ENCODE measurements at regions not wholly inside any gene's neighbourhood (a gene's known extent, or its start where the extent isn't known, plus 50 kb on each side); places are given as distances from the start of the nearest gene placed in this dataset.

GRCh38 chr6:134866563-134866962, 83.3 kb downstream of the ALDH8A1 start:
- DNase-seq = no peak

GRCh38 chr6:134864558-134864957, 85.3 kb downstream of the ALDH8A1 start:
- DNase-seq = no peak

GRCh38 chr6:134863763-134864510, 86.0 kb downstream of the ALDH8A1 start:
- DNase-seq = no peak

GRCh38 chr6:134854366-134854765, 95.5 kb downstream of the ALDH8A1 start:
- no peak for DNase-seq

- no peak for DNase-seq
Observed at GRCh38 chr6:134853111-134854055, 96.5 kb downstream of the ALDH8A1 start.

GRCh38 chr6:134851548-134851947, 98.4 kb downstream of the ALDH8A1 start:
- no peak for DNase-seq

- no peak for DNase-seq
Observed at GRCh38 chr6:134850721-134851305, 99.1 kb downstream of the ALDH8A1 start.

GRCh38 chr6:134849920-134850447, 99.9 kb downstream of the ALDH8A1 start:
- no peak for DNase-seq

- DNase-seq = no peak
Observed at GRCh38 chr6:134848076-134848475, 101.8 kb downstream of the ALDH8A1 start.

- DNase-seq = no peak
Observed at GRCh38 chr6:134846865-134847264, 103.0 kb downstream of the ALDH8A1 start.

- DNase-seq = no peak
Observed at GRCh38 chr6:134846031-134846430, 103.9 kb downstream of the ALDH8A1 start.

- no peak for DNase-seq
Observed at GRCh38 chr6:134844120-134844519, 105.8 kb downstream of the ALDH8A1 start.

- DNase-seq = no peak
Observed at GRCh38 chr6:134840086-134840867, 109.6 kb downstream of the ALDH8A1 start.

GRCh38 chr6:134835993-134836392, 113.9 kb downstream of the ALDH8A1 start:
- DNase-seq = no peak

- no peak for DNase-seq
Observed at GRCh38 chr6:134830940-134831339, 119.0 kb downstream of the ALDH8A1 start.

GRCh38 chr6:134830194-134830593, 119.7 kb downstream of the ALDH8A1 start:
- no peak for DNase-seq

GRCh38 chr6:134828641-134829040, 121.3 kb downstream of the ALDH8A1 start:
- DNase-seq = no peak

- DNase-seq = no peak
Observed at GRCh38 chr6:134826889-134827737, 122.8 kb downstream of the ALDH8A1 start.

- DNase-seq = no peak
Observed at GRCh38 chr6:134823710-134824034, 126.2 kb downstream of the ALDH8A1 start.

GRCh38 chr6:134822920-134823709, 126.8 kb downstream of the ALDH8A1 start:
- DNase-seq = no peak

Data from stimulated activated CD8-positive, alpha-beta memory T cell treated with anti-CD3 and anti-CD28 coated beads, Interleukin-4, amount 100 ng/mL, for 48 hours (primary cell).